Heart right ventricle (tissue), 16 donors: ENCODE measurements at regions not wholly inside any gene's neighbourhood (a gene's known extent, or its start where the extent isn't known, plus 50 kb on each side); places are given as distances from the start of the nearest gene placed in this dataset.
"Not testable (repeated sequence)": the region's sequence is repeated elsewhere in the genome, so short reads cannot be mapped to it uniquely, and the experiment has no call there.

Source experiments
- ATAC-seq, 8 donors: fragments of 200-7000 bp; cut with Tn5 transposase; one replicate each; pipeline ENCODE4 v1.9.1; 2020; ENCODE audit warnings: mild to moderate bottlenecking in 8 of 8, moderate library complexity in 8 of 8, moderate number of reproducible peaks in 1 of 8
- DNase-seq, 2 donors: peaks; one replicate each; pipeline ENCODE4 v3.0.0-alpha.2; 2020
- H3K27ac ChIP-seq, 10 donors: fragments of 200-600 bp; sonication (generic) in 2 of 10; one replicate each; pipeline versions ENCODE4 v1.5.0 to v1.8.0; 2020 to 2022; ENCODE audit warnings: mild to moderate bottlenecking in 3 of 10
- H3K27me3 ChIP-seq, 7 donors: fragments of 200-600 bp; one replicate each; pipeline ENCODE4 v1.8.0; 2021 to 2022; ENCODE audit warnings: mild to moderate bottlenecking in 2 of 7
- H3K36me3 ChIP-seq, 9 donors: fragments of 200-600 bp; sonication (generic) in 1 of 9; one replicate each; pipeline versions ENCODE4 v1.5.0 to v1.8.0; 2020 to 2022; ENCODE audit warnings: mild to moderate bottlenecking in 2 of 9
- H3K4me1 ChIP-seq, 9 donors: fragments of 200-600 bp; sonication (generic) in 1 of 9; one replicate each; pipeline versions ENCODE4 v1.5.0 to v1.8.0; 2020 to 2022; ENCODE audit warnings: mild to moderate bottlenecking in 4 of 9
- H3K4me3 ChIP-seq, 10 donors: fragments of 200-600 bp; sonication (generic) in 2 of 10; one replicate each; pipeline versions ENCODE4 v1.5.0 to v1.8.0; 2020 to 2022; ENCODE audit warnings: mild to moderate bottlenecking in 7 of 10, moderate library complexity in 2 of 10
- H3K9me3 ChIP-seq, 11 donors: fragments of 200-600 bp in 10 of 11; sonication (generic) in 2 of 11; one replicate each; pipeline versions ENCODE4 v1.5.0 to v1.8.0; 2013 to 2022; ENCODE audit warnings: mild to moderate bottlenecking in 2 of 11, control low read depth in 1 of 11, moderate library complexity in 1 of 11
- WGBS, 2 donors: extraction: QIAGEN DNeasy Blood & Tissue Kit; methylation state at CpG; one replicate each; pipeline ENCODE4 v1.1.7; 2013; ENCODE audit warnings: inconsistent platforms in 1 of 2; 5-methylcytosine and 5-hydroxymethylcytosine counted together
- intact Hi-C, 10 donors: fragments of 100-400 bp; cut with DNase I; formaldehyde crosslinking; loops; one replicate each; pipeline versions ENCODE4 v1.11.1 to v1.14.2; 2022
- donor health status: Arrhythmogenic right ventricular cardiomyopathy.
- donor health status: ischemic (EF 13 %, LVEDD 7.1; RV severe dilation, severe dysfunction).
- donor health status: healthy with polysubstance abuse.
- donor health status: DM: no; HTN: yes; CAD: no.
- donor health status: DM: no; HTN: no; CAD: no.
- donor health status: ischemic (EF 25% LVEDD 6.9; RV normal size, moderate dysfunction).
- donor health status: ischemic (EF 25% LVEDD 5.7; RV mildly dilated, moderate dysfunction).
- donor health status: healthy.
- donor health status: DM: yes; HTN: yes; CAD: no.
- donor health status: Ischemic cardiomyopathy.
- donor health status: ischemic (EF 35%, LVEDD 5.7; RV mildly dilated, moderate dysfunction).
- donor health status: nonischemic (EF 11% LVEDD 7.7; RV severe dilation, severe dysfunction).
- donor health status: DM: yes; HTN: yes; CAD: no.
- donor health status: PGD.
- donor health status: ischemic (EF 29% LVEDD 5.4; RV normal size, mild dysfunction).
- donor health status: nonischemic (EF 23%, LVEDD 6.1; RV moderate dilation, normal function).

- 7 to 11% methylated on average over 5 to 6 of the region's 8 CpGs for WGBS, 2 donors
Measured at GRCh38 chr9:39463696-39464095, 108.2 kb downstream of the SPATA31A1 start.

GRCh38 chr9:39464122-39464777 is 108.8 kb downstream of the SPATA31A1 start:
- intact Hi-C loops, H3K9me3 ChIP-seq, H3K36me3 ChIP-seq, H3K4me1 ChIP-seq, H3K27me3 ChIP-seq: not testable (repeated sequence)
- peak; percentile 87 to 89 for DNase-seq
- H3K27ac ChIP-seq, result peak overlapping the region; percentile 43 to 80 (median 71)
- ATAC-seq, result peak; percentile 99 to 100 (median 100)
- 0% methylated on average over 38 to 45 of the region's 46 CpGs for WGBS, 2 donors
- peak overlapping the region in 9 of 10 donors; percentile 47 to 69 (median 60) for H3K4me3 ChIP-seq

More at GRCh38 chr9:39463696-39464095, 108.2 kb downstream of the SPATA31A1 start:
- DNase-seq, H3K4me1 ChIP-seq, H3K36me3 ChIP-seq, H3K27me3 ChIP-seq, intact Hi-C loops, H3K9me3 ChIP-seq: not testable (repeated sequence)
- peak overlapping the region in 9 of 10 donors; percentile 47 to 69 (median 60) for H3K4me3 ChIP-seq
- H3K27ac ChIP-seq, result peak overlapping the region in 6 of 10 donors; percentile 60 to 80 (median 79)
- ATAC-seq, result peak in 3 of 8 donors; percentile 21 to 58 (median 22)

GRCh38 chr9:39474499-39474898 is 119.0 kb downstream of the SPATA31A1 start:
- ATAC-seq, H3K27me3 ChIP-seq, H3K4me1 ChIP-seq, H3K9me3 ChIP-seq, H3K4me3 ChIP-seq, H3K27ac ChIP-seq, intact Hi-C loops, H3K36me3 ChIP-seq, DNase-seq: not testable (repeated sequence)
- 83 to 89% methylated on average over 1 of the region's 1 CpG for WGBS, 2 donors

DNA sequence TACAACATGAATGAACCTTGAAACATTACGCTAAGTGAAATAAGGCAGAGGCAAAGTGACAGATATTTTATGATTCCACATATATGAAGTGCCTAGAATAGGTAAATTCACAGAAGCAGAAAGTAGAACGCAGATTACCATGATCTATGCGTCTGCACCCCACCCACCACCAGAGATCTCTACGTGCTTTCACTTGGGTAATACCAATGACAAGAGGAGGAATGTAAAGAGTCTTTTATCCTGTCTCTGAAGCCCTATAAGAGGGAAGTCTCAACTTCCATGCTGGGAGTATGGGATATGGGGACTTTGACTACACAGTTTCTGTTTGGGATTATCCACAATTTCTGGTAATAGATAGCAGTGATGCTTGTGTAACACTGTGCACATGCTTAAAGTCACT is 127.6 kb downstream of the SPATA31A1 start:
- H3K27ac ChIP-seq, ATAC-seq, H3K4me1 ChIP-seq, H3K36me3 ChIP-seq, H3K9me3 ChIP-seq, DNase-seq, H3K27me3 ChIP-seq, intact Hi-C loops, H3K4me3 ChIP-seq: not testable (repeated sequence)
- 83 to 85% methylated on average over 4 of the region's 4 CpGs for WGBS, 2 donors

DNA sequence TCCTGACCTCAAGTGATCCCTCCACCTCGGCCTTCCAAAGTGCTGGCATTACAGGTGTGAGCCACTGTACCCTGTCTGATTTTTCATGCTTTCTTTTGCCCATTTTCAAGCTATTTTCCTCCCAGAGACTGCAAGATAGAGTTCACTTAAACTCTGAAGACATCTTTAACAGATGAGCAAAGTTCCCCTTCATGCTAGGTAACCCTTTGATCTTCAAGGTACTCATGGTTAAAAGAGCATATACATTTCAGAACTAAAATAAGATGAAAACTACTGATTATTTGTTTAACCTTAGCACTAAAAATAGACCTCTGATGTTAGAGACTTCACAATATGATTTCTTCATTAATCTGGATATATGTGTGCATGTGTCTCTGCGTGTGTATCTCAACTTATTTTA is 128.4 kb downstream of the SPATA31A1 start:
- H3K27ac ChIP-seq, intact Hi-C loops, H3K27me3 ChIP-seq, H3K4me1 ChIP-seq, H3K9me3 ChIP-seq, H3K4me3 ChIP-seq, ATAC-seq, H3K36me3 ChIP-seq, DNase-seq: not testable (repeated sequence)
- 53 to 88% methylated on average over 1 to 2 of the region's 2 CpGs for WGBS, 2 donors

DNA sequence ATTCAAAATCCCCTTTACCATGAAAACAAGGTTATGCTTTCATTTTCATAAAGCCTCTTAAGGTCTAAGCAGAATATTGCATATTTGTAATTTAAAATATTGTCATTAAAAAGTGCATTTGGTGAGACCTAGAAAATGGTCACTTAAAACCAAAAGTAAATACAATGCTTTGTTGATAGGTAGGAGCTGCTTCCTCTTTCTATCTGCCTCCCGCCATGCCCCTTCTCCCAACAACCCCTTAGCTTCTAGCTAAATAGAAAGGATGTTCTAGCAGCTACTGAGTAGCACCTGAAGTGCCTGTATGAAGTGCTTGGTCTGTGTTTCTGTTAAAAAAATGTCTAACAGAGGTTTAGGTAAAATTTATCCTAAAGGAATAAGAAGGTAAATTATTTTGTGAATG is 128.8 kb downstream of the SPATA31A1 start:
- H3K9me3 ChIP-seq, H3K4me3 ChIP-seq, intact Hi-C loops, H3K4me1 ChIP-seq, ATAC-seq, DNase-seq, H3K36me3 ChIP-seq, H3K27me3 ChIP-seq, H3K27ac ChIP-seq: not testable (repeated sequence)
- WGBS, 2 donors, result 64 to 91% methylated on average over 1 of the region's 1 CpG

- 92 to 94% methylated on average over 7 to 8 of the region's 16 CpGs for WGBS, 2 donors
- H3K36me3 ChIP-seq, H3K4me3 ChIP-seq, H3K4me1 ChIP-seq, H3K27me3 ChIP-seq, DNase-seq, ATAC-seq, H3K27ac ChIP-seq, intact Hi-C loops, H3K9me3 ChIP-seq: not testable (repeated sequence)
Measured at GRCh38 chr9:39487477-39487876, 132.0 kb downstream of the SPATA31A1 start.

GRCh38 chr9:39496248-39496647 is 140.8 kb downstream of the SPATA31A1 start:
- H3K27ac ChIP-seq, intact Hi-C loops, H3K9me3 ChIP-seq, H3K4me1 ChIP-seq, H3K27me3 ChIP-seq, DNase-seq, H3K36me3 ChIP-seq, ATAC-seq, H3K4me3 ChIP-seq: not testable (repeated sequence)
- 76% methylated on average over 3 of the region's 4 CpGs for WGBS, 2 donors

GRCh38 chr9:39503178-39503577 is 147.7 kb downstream of the SPATA31A1 start:
- H3K9me3 ChIP-seq, H3K4me1 ChIP-seq, intact Hi-C loops, DNase-seq, H3K36me3 ChIP-seq, H3K4me3 ChIP-seq, ATAC-seq, H3K27me3 ChIP-seq, H3K27ac ChIP-seq: not testable (repeated sequence)
- no CpG with 5 or more reads among the region's 4 CpGs for WGBS, 2 donors

DNA sequence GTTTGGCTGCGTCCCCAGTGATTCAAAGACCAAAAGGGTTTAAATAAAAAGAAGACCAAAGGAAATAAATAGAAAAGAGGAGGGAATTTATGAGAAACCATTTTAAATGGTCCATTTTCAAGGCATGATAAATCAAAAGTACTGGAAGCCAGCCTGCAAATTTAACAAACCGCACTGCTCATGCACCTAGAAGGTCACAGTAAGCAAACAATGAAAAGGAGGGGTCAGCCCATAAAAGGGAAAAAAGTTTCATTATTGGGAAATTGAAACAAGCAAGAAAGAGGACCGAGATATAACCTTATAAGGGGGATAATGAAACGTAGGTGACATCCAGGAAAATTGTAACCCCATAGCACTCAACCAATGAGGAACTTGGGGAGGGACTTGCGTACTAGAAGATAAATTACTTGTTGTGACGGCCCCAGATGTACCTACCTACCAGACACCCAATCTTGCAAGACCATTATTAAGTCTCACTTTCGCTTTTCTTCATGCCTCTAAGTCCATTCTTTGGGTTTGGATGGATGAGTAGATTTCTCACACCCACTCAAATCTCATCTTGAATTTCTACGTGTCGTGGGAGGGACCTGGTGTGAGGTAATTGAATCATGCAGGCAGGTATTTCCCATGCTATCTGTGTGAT is 172.0 kb downstream of the SPATA31A1 start:
- H3K36me3 ChIP-seq, H3K4me1 ChIP-seq, H3K9me3 ChIP-seq, DNase-seq, intact Hi-C loops, H3K27me3 ChIP-seq, H3K4me3 ChIP-seq, H3K27ac ChIP-seq, ATAC-seq: not testable (repeated sequence)
- WGBS, 2 donors, result 85 to 90% methylated on average over 3 of the region's 9 CpGs

DNA sequence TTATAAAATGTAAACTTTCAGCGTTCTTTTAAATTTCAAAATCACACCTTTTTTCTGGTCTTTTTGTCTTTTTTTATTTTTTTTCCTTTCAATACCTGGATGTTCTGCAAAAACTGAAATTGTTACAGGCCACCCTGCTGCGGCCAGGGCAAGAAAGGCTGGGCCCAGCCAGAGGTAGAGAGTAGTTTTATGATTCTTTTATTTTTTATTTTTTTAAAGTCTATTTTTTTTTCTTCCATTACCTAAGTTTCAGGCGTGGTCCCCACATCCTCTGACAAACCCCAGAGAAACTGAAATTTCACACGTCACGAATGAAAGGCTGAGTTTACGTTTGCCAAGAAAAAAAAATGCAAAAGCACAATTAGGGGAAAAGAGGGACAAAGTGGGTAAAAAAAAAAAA is 177.1 kb downstream of the SPATA31A1 start:
- DNase-seq, intact Hi-C loops, H3K4me1 ChIP-seq, H3K9me3 ChIP-seq, ATAC-seq, H3K27ac ChIP-seq, H3K4me3 ChIP-seq, H3K27me3 ChIP-seq, H3K36me3 ChIP-seq: not testable (repeated sequence)
- WGBS, 2 donors, result 73 to 78% methylated on average over 2 of the region's 6 CpGs
